HG03575 (cell line): ENCODE measurements at regions not wholly inside any gene's neighbourhood (a gene's known extent, or its start where the extent isn't known, plus 50 kb on each side); places are given as distances from the start of the nearest gene placed in this dataset.

ENCODE experiments used
- ATAC-seq: cut with Tn5 transposase; IDR thresholded peaks from one replicate; pipeline ENCODE4 v1.9.1; 2021; ENCODE audit not compliant: unreplicated experiment, insufficient number of reproducible peaks, low FRiP score; ENCODE audit errors: extremely low read depth

- ATAC-seq = no peak
Observed at GRCh38 chr2:226680719-226681118, 118.9 kb downstream of the IRS1 start.

GRCh38 chr2:226679389-226680065 lies 120.1 kb downstream of the IRS1 start:
- no peak for ATAC-seq

- no peak for ATAC-seq
Observed at GRCh38 chr2:226678422-226678821, 121.2 kb downstream of the IRS1 start.

GRCh38 chr2:226677080-226677479 lies 122.5 kb downstream of the IRS1 start:
- no peak for ATAC-seq

- no peak for ATAC-seq
Observed at GRCh38 chr2:226676618-226677017, 123.0 kb downstream of the IRS1 start.

- no peak for ATAC-seq
Observed at GRCh38 chr2:226674123-226674522, 125.5 kb downstream of the IRS1 start.

- ATAC-seq = no peak
Observed at GRCh38 chr2:226673314-226673723, 126.3 kb downstream of the IRS1 start.

GRCh38 chr2:226671141-226671676 lies 128.4 kb downstream of the IRS1 start:
- ATAC-seq = no peak

- no peak for ATAC-seq
Observed at GRCh38 chr2:226669905-226670304, 129.7 kb downstream of the IRS1 start.

GRCh38 chr2:226669249-226669648 lies 130.4 kb downstream of the IRS1 start:
- no peak for ATAC-seq

GRCh38 chr2:226667736-226668135 lies 131.9 kb downstream of the IRS1 start:
- no peak for ATAC-seq

GRCh38 chr2:226665306-226665831 lies 134.3 kb downstream of the IRS1 start:
- ATAC-seq = no peak

GRCh38 chr2:226664661-226665060 lies 135.0 kb downstream of the IRS1 start:
- no peak for ATAC-seq

GRCh38 chr2:226664140-226664539 lies 135.5 kb downstream of the IRS1 start:
- no peak for ATAC-seq

- ATAC-seq = no peak
Observed at GRCh38 chr2:226661789-226662545, 137.7 kb downstream of the IRS1 start.

- ATAC-seq = no peak
Observed at GRCh38 chr2:226660526-226660925, 139.1 kb downstream of the IRS1 start.

GRCh38 chr2:226660124-226660523 lies 139.5 kb downstream of the IRS1 start:
- no peak for ATAC-seq

- ATAC-seq = no peak
Observed at GRCh38 chr2:226659410-226659809, 140.2 kb downstream of the IRS1 start.

- no peak for ATAC-seq
Observed at GRCh38 chr2:226658555-226658954, 141.1 kb downstream of the IRS1 start.
